ENCODE measurements at regions not wholly inside any gene's neighbourhood (a gene's known extent, or its start where the extent isn't known, plus 50 kb on each side); places are given as distances from the start of the nearest gene placed in this dataset.

- H3K4me1 ChIP-seq (ENCODE audit: insufficient read depth, low read length) = no peaks in the 10 kb centered on the region
- H3K9ac ChIP-seq (ENCODE audit: extremely low read depth, insufficient read length, low read length) = no peak overlapping the region
- H2BK5ac ChIP-seq (ENCODE audit: insufficient read length, low read length) = no peak overlapping the region
- H2BK15ac ChIP-seq (ENCODE audit: low read depth, low read length) = no peak overlapping the region
- no peak overlapping the region for H2BK12ac ChIP-seq (ENCODE audit: insufficient read length, low read depth, low read length)
- H3K79me2 ChIP-seq (ENCODE audit: insufficient read depth, low read length) = no peaks in the 10 kb centered on the region
- H3K4me2 ChIP-seq (ENCODE audit: insufficient read depth, insufficient read length, low read length) = no peak overlapping the region
- H3K23me2 ChIP-seq (ENCODE audit: insufficient read length, low read depth, low read length, poor library complexity, severe bottlenecking) = no peaks in the 10 kb centered on the region
- no peak overlapping the region for H3K4me3 Mint-ChIP-seq
- H3K14ac ChIP-seq (ENCODE audit: insufficient read depth, low read length) = no peak overlapping the region
- no peaks in the 10 kb centered on the region for H3K79me1 ChIP-seq (ENCODE audit: insufficient read depth, low read depth, low read length, poor library complexity, severe bottlenecking)
- no peak overlapping the region for H4K8ac ChIP-seq (replicated peaks; ENCODE audit: insufficient read length, low read depth, low read length)
- no peak overlapping the region for H3K56ac ChIP-seq (ENCODE audit: insufficient read length, low read depth, low read length)
- DNase-seq = no peak
- no peak overlapping the region for H2BK120ac ChIP-seq (ENCODE audit: low read depth, low read length, poor library complexity, severe bottlenecking)
- H2BK20ac ChIP-seq (ENCODE audit: low read depth, low read length, poor library complexity, severe bottlenecking) = no peak overlapping the region
- WGBS (ENCODE audit: extremely low coverage, insufficient read length, low lambda C conversion rate) = no CpG with 5 or more reads among the region's 2 CpGs
- H3K27ac ChIP-seq (ENCODE audit: insufficient read length, low read depth, low read length) = no peak overlapping the region
- peaks cover 0 to 6% of the 10 kb centered on the region in 2 experiments; a peak in 3 of 4 replicates for H3K4me1 Mint-ChIP-seq
- H3K27ac Mint-ChIP-seq = no peak overlapping the region
- H3K18ac ChIP-seq (ENCODE audit: insufficient read length, low read depth, low read length) = no peak overlapping the region
- no peaks in the 10 kb centered on the region for H3K36me3 Mint-ChIP-seq (ENCODE audit: insufficient read depth in 1 of 3, low read depth in 3 of 3)
- no peaks in the 10 kb centered on the region for H3K9me3 ChIP-seq (ENCODE audit: control insufficient read depth, low read depth, low read length)
- H4K5ac ChIP-seq (ENCODE audit: insufficient read length, low read depth, low read length) = no peak overlapping the region
- H4K91ac ChIP-seq (ENCODE audit: insufficient read length, low read depth, low read length) = no peak overlapping the region
- H3K27me3 ChIP-seq (ENCODE audit: insufficient read depth, low read length) = no peaks in the 10 kb centered on the region
- H2AFZ ChIP-seq (ENCODE audit: low read length) = no peak overlapping the region
- no peak for TF ChIP-seq CTCF (conservative IDR thresholded peaks at IDR 0.05)
- H3K4ac ChIP-seq (ENCODE audit: low read depth, low read length) = no peak overlapping the region
- H3K9me3 Mint-ChIP-seq = no peaks in the 10 kb centered on the region; a peak in 1 of 5 replicates
- H2AK5ac ChIP-seq (ENCODE audit: insufficient read length, low read length) = no peak overlapping the region
- H3T11ph ChIP-seq (ENCODE audit: low read length) = no peak overlapping the region
- no peak overlapping the region for H3K23ac ChIP-seq (ENCODE audit: insufficient read length, low read depth, low read length)
- H4K20me1 ChIP-seq (ENCODE audit: control insufficient read depth, insufficient read depth, insufficient read length) = no peaks in the 10 kb centered on the region
- H3K27me3 Mint-ChIP-seq (ENCODE audit: low read depth) = no peaks in the 10 kb centered on the region
Observed at GRCh38 chr10:52541006-52541473, 227.0 kb downstream of the DKK1 start.
